Muscle layer of colon (tissue), 2 donors: ENCODE measurements at regions not wholly inside any gene's neighbourhood (a gene's known extent, or its start where the extent isn't known, plus 50 kb on each side); places are given as distances from the start of the nearest gene placed in this dataset.
"Not testable (repeated sequence)": the region's sequence is repeated elsewhere in the genome, so short reads cannot be mapped to it uniquely, and the experiment has no call there.

Experiments
- H3K27ac ChIP-seq: one replicate; pipeline ENCODE4 v1.7.0; 2013; ENCODE audit warnings: low read depth, mild to moderate bottlenecking, low read length, moderate library complexity
- H3K27me3 ChIP-seq, 2 donors: one replicate each; pipeline ENCODE4 v1.7.0; 2013; ENCODE audit warnings: low read length in 2 of 2, mild to moderate bottlenecking in 2 of 2; ENCODE audit not compliant: insufficient read depth in 2 of 2, control insufficient read depth in 1 of 2
- H3K36me3 ChIP-seq: one replicate; pipeline ENCODE4 v1.7.0; 2013; ENCODE audit warnings: mild to moderate bottlenecking, low read length; ENCODE audit not compliant: insufficient read depth
- H3K4me1 ChIP-seq: one replicate; pipeline ENCODE4 v1.7.0; 2013; ENCODE audit warnings: mild to moderate bottlenecking, low read length; ENCODE audit not compliant: insufficient read depth
- H3K4me3 ChIP-seq, 2 donors: one replicate each; pipeline ENCODE4 v1.7.0; 2013; ENCODE audit warnings: low read length in 2 of 2, low read depth in 1 of 2, mild to moderate bottlenecking in 1 of 2, moderate library complexity in 1 of 2
- H3K9ac ChIP-seq: one replicate; pipeline ENCODE4 v1.7.0; 2013; ENCODE audit warnings: low read length
- H3K9me3 ChIP-seq: one replicate; pipeline ENCODE4 v1.7.0; 2013; ENCODE audit warnings: mild to moderate bottlenecking, low read length
- donor health status: abdominal sarcoma.
- donor health status: Adenocarcinoma of cecum.

DNA sequence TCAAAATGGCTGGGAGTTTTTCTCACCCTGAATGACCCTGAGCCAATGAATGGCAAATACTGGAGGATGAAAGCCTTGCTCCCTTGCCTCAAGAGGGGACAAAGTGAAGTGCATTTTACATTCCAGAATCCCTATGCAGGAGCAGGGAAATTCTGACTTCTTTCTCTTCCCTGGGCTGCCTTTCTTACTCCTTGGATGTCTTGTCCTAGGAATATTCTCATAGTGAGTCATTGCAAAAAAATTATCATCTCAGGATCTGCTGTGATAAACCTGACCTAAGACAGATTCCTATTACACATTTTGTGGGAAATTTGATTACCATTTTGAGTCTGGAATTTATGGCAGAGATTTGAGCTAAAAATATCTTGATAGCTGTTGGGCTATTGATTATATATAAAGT lies 199.9 kb downstream of the TMA16 start:
- Histone ChIP-seq H3K9ac (no peak overlapping the region), H3K4me3 (no peak overlapping the region), H3K36me3 (no peaks in the 10 kb centered on the region), H3K4me1 (no peaks in the 10 kb centered on the region), H3K27me3 (no peaks in the 10 kb centered on the region), H3K27ac (no peak overlapping the region), H3K9me3 (no peaks in the 10 kb centered on the region)

- no peak overlapping the region for H3K4me3 ChIP-seq
- no peaks in the 10 kb centered on the region for H3K36me3 ChIP-seq
- H3K27ac ChIP-seq: no peak overlapping the region
- H3K9ac ChIP-seq: no peak overlapping the region
- H3K9me3 ChIP-seq: no peaks in the 10 kb centered on the region
- no peaks in the 10 kb centered on the region for H3K4me1 ChIP-seq
- no peaks in the 10 kb centered on the region for H3K27me3 ChIP-seq
Observed at GRCh38 chr4:163697121-163697520, 202.6 kb downstream of the TMA16 start.

DNA sequence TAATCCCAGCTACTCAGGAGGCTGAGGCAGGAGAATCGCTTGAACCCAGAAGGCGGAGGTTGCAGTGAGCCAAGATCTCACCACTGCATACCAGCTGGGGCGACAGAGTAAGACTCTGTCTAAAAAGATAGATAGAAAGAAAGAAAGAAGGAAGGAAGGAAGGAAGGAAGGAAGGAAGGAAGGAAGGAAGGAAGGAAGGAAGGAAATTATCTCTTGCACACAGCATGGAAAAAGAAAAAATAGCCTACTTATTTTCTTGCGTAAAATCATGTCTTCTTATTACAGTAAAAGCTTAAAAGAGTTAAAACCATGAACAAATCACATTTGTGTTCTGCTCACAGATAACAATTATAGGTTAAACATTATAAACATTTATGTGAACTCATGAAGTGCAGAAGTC lies 205.9 kb downstream of the TMA16 start:
- not testable (repeated sequence) for H3K4me3 ChIP-seq, H3K27ac ChIP-seq

GRCh38 chr4:163701916-163702315 lies 207.4 kb downstream of the TMA16 start:
- Histone ChIP-seq H3K4me3 (no peak overlapping the region), H3K36me3 (no peaks in the 10 kb centered on the region), H3K4me1 (no peaks in the 10 kb centered on the region), H3K9me3 (no peaks in the 10 kb centered on the region), H3K27ac (no peak overlapping the region), H3K27me3 (no peaks in the 10 kb centered on the region), H3K9ac (no peak overlapping the region)

More for the DNA sequence above, 205.9 kb downstream of the TMA16 start:
- not testable (repeated sequence) for H3K9ac ChIP-seq, H3K4me1 ChIP-seq, H3K36me3 ChIP-seq, H3K27me3 ChIP-seq, H3K9me3 ChIP-seq

DNA sequence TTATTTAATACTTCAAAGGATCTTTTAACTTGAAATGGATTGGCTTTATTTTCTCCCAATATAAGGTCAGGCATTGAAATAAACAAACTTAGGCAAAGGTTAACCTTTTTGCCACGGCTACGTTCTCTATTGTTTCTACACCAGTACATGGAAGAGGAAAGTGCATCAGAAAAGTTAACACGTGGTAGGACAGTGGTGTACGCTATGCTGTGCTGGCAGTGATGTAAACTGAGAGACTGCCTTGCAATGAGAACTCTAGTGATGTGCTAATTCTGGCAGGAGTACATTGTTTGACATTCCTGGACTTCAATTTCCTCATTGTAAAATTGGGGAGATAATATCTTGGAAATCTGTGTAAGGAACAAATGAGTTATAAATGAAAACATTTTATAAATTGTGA lies 208.2 kb downstream of the TMA16 start:
- H3K27me3 ChIP-seq: no peaks in the 10 kb centered on the region
- no peak overlapping the region for H3K4me3 ChIP-seq
- no peak overlapping the region for H3K9ac ChIP-seq
- H3K27ac ChIP-seq: no peak overlapping the region
- no peaks in the 10 kb centered on the region for H3K36me3 ChIP-seq
- H3K4me1 ChIP-seq: no peaks in the 10 kb centered on the region
- H3K9me3 ChIP-seq: no peaks in the 10 kb centered on the region

DNA sequence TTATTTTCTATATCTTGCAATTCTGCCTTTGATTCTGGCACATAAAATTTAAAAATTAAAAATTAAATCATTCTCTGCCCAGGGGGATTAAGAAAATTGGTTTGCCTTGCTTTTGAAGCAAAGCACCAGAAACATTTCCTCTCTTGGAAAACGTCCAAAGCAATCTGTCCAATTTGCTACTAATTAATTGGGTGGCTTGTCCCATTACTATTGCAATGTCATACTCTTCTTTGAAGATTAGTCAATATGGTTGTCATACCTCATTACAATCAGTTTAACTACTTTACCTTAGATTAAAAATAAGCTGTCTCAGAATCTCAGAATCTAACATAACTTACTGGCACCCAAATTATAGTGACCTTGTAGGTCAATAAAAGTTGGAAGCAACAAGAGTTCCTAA lies 208.8 kb downstream of the TMA16 start:
- Histone ChIP-seq H3K4me3 (no peak overlapping the region), H3K9ac (no peak overlapping the region), H3K36me3 (no peaks in the 10 kb centered on the region), H3K9me3 (no peaks in the 10 kb centered on the region), H3K4me1 (no peaks in the 10 kb centered on the region), H3K27ac (no peak overlapping the region), H3K27me3 (no peaks in the 10 kb centered on the region)

- no peak overlapping the region for H3K4me3 ChIP-seq
Observed at GRCh38 chr4:163707873-163708272, 213.4 kb downstream of the TMA16 start.

GRCh38 chr4:163709601-163710000 lies 215.1 kb downstream of the TMA16 start:
- no peaks in the 10 kb centered on the region for H3K27me3 ChIP-seq
- no peak overlapping the region for H3K4me3 ChIP-seq
- H3K36me3 ChIP-seq: no peaks in the 10 kb centered on the region
- no peak overlapping the region for H3K27ac ChIP-seq
- no peaks in the 10 kb centered on the region for H3K9me3 ChIP-seq
- H3K9ac ChIP-seq: no peak overlapping the region
- no peaks in the 10 kb centered on the region for H3K4me1 ChIP-seq

More at GRCh38 chr4:163707873-163708272, 213.4 kb downstream of the TMA16 start:
- H3K4me1 ChIP-seq: no peaks in the 10 kb centered on the region
- H3K9me3 ChIP-seq: no peaks in the 10 kb centered on the region
- no peak overlapping the region for H3K27ac ChIP-seq
- no peak overlapping the region for H3K9ac ChIP-seq
- no peaks in the 10 kb centered on the region for H3K36me3 ChIP-seq
- H3K27me3 ChIP-seq: no peaks in the 10 kb centered on the region

GRCh38 chr4:163710158-163710557 lies 215.7 kb downstream of the TMA16 start:
- Histone ChIP-seq H3K36me3 (no peaks in the 10 kb centered on the region), H3K9me3 (no peaks in the 10 kb centered on the region), H3K4me3 (no peak overlapping the region), H3K27ac (no peak overlapping the region), H3K9ac (no peak overlapping the region), H3K27me3 (no peaks in the 10 kb centered on the region), H3K4me1 (no peaks in the 10 kb centered on the region)

- H3K27ac ChIP-seq, H3K9me3 ChIP-seq, H3K4me3 ChIP-seq, H3K4me1 ChIP-seq, H3K27me3 ChIP-seq, H3K9ac ChIP-seq, H3K36me3 ChIP-seq: not testable (repeated sequence)
Observed at GRCh38 chr4:163724495-163724894, 230.0 kb downstream of the TMA16 start.

DNA sequence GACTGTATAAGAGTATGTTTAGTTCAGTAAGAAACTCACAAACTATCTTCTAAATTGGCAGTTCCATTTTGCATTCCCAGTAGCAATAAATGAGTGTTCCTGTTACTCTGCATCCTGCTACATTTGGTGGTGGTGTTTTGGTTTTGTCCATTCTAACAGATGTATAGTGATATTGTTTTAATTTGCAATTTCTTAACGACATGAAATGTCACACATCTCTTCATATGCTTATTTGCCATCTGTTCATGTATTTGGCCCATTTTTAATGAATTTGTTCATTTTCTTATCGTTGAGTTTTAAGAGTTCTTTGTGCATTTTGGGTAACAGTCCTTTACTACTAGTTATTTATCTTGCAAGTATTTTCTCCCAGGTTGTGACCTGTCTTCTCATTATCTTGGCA lies 232.2 kb downstream of the TMA16 start:
- Histone ChIP-seq H3K9ac (no peak overlapping the region), H3K4me1 (no peaks in the 10 kb centered on the region), H3K27ac (no peak overlapping the region), H3K4me3 (no peak overlapping the region), H3K27me3 (no peaks in the 10 kb centered on the region), H3K9me3 (no peaks in the 10 kb centered on the region), H3K36me3 (no peaks in the 10 kb centered on the region)

DNA sequence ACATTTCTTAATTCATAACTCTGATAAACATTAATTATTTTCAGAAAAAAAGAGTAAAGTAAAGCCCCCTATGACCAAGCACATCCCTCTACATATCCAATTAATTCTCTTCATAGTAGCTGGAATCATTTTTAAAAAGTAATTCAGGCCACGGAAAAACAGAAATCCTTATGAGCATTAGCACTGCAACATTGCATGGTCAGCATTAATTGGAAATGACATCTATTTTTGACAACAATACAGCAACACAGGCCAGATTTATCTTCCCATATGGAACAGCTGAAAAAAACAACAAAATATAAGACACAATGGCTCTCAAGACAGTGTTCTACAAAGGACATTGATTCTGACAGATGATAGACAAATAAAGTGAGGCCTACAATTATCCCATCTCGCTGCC lies 236.6 kb downstream of the TMA16 start:
- Histone ChIP-seq H3K27me3 (no peaks in the 10 kb centered on the region), H3K9ac (no peak overlapping the region), H3K9me3 (no peaks in the 10 kb centered on the region), H3K4me3 (no peak overlapping the region), H3K27ac (no peak overlapping the region), H3K4me1 (no peaks in the 10 kb centered on the region), H3K36me3 (no peaks in the 10 kb centered on the region)
